H9 (cell line): ENCODE measurements at regions not wholly inside any gene's neighbourhood (a gene's known extent, or its start where the extent isn't known, plus 50 kb on each side); places are given as distances from the start of the nearest gene placed in this dataset.
A peak's percentile ranks its signal among the peaks of the same experiment; 100 is the strongest.

Source experiments
- DNase-seq: peaks from one replicate; pipeline ENCODE4 v3.0.0-alpha.2; 2017
- H2AFZ ChIP-seq: one replicate; pipeline ENCODE4 v1.6.1; 2013; ENCODE audit warnings: mild to moderate bottlenecking, low read length, control low read depth, moderate library complexity
- H2AK5ac ChIP-seq: 2 replicates; pipeline ENCODE4 v1.6.1; 2013; ENCODE audit warnings: low read length, control low read depth, mixed read lengths; ENCODE audit not compliant: insufficient read length
- H2BK120ac ChIP-seq: one replicate; pipeline ENCODE4 v1.6.1; 2013; ENCODE audit warnings: low read depth, mild to moderate bottlenecking, low read length, control low read depth, inconsistent platforms; ENCODE audit not compliant: poor library complexity, severe bottlenecking
- H2BK12ac ChIP-seq: 2 replicates; pipeline ENCODE4 v1.6.1; 2013; ENCODE audit warnings: low read length, control low read depth, mixed read lengths, low read depth; ENCODE audit not compliant: insufficient read length
- H2BK15ac ChIP-seq: 2 replicates; pipeline ENCODE4 v1.6.1; 2013; ENCODE audit warnings: low read depth, low read length, control low read depth
- H2BK20ac ChIP-seq: one replicate; pipeline ENCODE4 v1.6.1; 2013; ENCODE audit warnings: low read depth, mild to moderate bottlenecking, low read length, control low read depth, inconsistent platforms; ENCODE audit not compliant: poor library complexity, severe bottlenecking
- H2BK5ac ChIP-seq: 2 replicates; pipeline ENCODE4 v1.6.1; 2013; ENCODE audit warnings: low read length, control low read depth, mixed read lengths; ENCODE audit not compliant: insufficient read length
- H3K14ac ChIP-seq: 2 replicates; pipeline ENCODE4 v1.6.1; 2013; ENCODE audit warnings: low read length, control low read depth; ENCODE audit not compliant: insufficient read depth
- H3K18ac ChIP-seq: 2 replicates; pipeline ENCODE4 v1.6.1; 2013; ENCODE audit warnings: low read depth, mild to moderate bottlenecking, mixed read lengths, low read length, control low read depth; ENCODE audit not compliant: insufficient read length
- H3K23ac ChIP-seq: 2 replicates; pipeline ENCODE4 v1.6.1; 2013; ENCODE audit warnings: low read length, control low read depth, mixed read lengths, low read depth; ENCODE audit not compliant: insufficient read length
- H3K23me2 ChIP-seq: 2 replicates; pipeline ENCODE4 v1.6.1; 2013; ENCODE audit warnings: low read depth, mild to moderate bottlenecking, mixed read lengths, low read length, control low read depth; ENCODE audit not compliant: insufficient read length, poor library complexity, severe bottlenecking
- H3K27ac ChIP-seq: 2 replicates; pipeline ENCODE4 v1.5.1; 2013; ENCODE audit warnings: low read length, control low read depth, mixed read lengths, low read depth; ENCODE audit not compliant: insufficient read length
- H3K27me3 ChIP-seq: 2 replicates; pipeline ENCODE4 v1.6.1; 2013; ENCODE audit warnings: low read length, control low read depth, inconsistent platforms; ENCODE audit not compliant: insufficient read depth
- H3K4ac ChIP-seq: 2 replicates; pipeline ENCODE4 v1.6.1; 2013; ENCODE audit warnings: low read depth, mild to moderate bottlenecking, control low read depth, inconsistent platforms, low read length, moderate library complexity
- H3K4me1 ChIP-seq: 2 replicates; pipeline ENCODE4 v1.6.1; 2013; ENCODE audit warnings: low read length, control low read depth, inconsistent platforms; ENCODE audit not compliant: insufficient read depth
- H3K4me2 ChIP-seq: 2 replicates; pipeline ENCODE4 v1.6.1; 2013; ENCODE audit warnings: low read length, control low read depth, mixed read lengths; ENCODE audit not compliant: insufficient read length, insufficient read depth
- H3K56ac ChIP-seq: 2 replicates; pipeline ENCODE4 v1.6.1; 2013; ENCODE audit warnings: low read depth, mild to moderate bottlenecking, mixed read lengths, low read length, control low read depth; ENCODE audit not compliant: insufficient read length
- H3K79me1 ChIP-seq: 2 replicates; pipeline ENCODE4 v1.6.1; 2013; ENCODE audit warnings: low read depth, mild to moderate bottlenecking, moderate library complexity, low read length, control low read depth, inconsistent platforms; ENCODE audit not compliant: insufficient read depth, poor library complexity, severe bottlenecking
- H3K79me2 ChIP-seq: 2 replicates; pipeline ENCODE4 v1.6.1; 2013; ENCODE audit warnings: low read length, control low read depth, inconsistent platforms; ENCODE audit not compliant: insufficient read depth
- H3K9ac ChIP-seq: 2 replicates; pipeline ENCODE4 v1.6.1; 2013; ENCODE audit warnings: low read length, control low read depth, mixed read lengths; ENCODE audit not compliant: insufficient read length; ENCODE audit errors: extremely low read depth
- H3K9me3 ChIP-seq: one replicate; pipeline ENCODE4 v1.6.1; 2013; ENCODE audit warnings: low read depth, low read length, inconsistent platforms; ENCODE audit not compliant: control insufficient read depth
- H3T11ph ChIP-seq: one replicate; pipeline ENCODE4 v1.6.1; 2013; ENCODE audit warnings: mild to moderate bottlenecking, low read length, control low read depth, inconsistent platforms
- H4K20me1 ChIP-seq: one replicate; pipeline ENCODE4 v1.6.1; 2013; ENCODE audit not compliant: control insufficient read depth, insufficient read length, insufficient read depth
- H4K5ac ChIP-seq: 2 replicates; pipeline ENCODE4 v1.6.1; 2013; ENCODE audit warnings: low read depth, mild to moderate bottlenecking, mixed read lengths, low read length, control low read depth; ENCODE audit not compliant: insufficient read length
- H4K8ac ChIP-seq: replicated peaks from 2 replicates; pipeline ENCODE4 v1.6.1; 2013; ENCODE audit warnings: low read length, control low read depth, mixed read lengths, low read depth; ENCODE audit not compliant: insufficient read length
- H4K91ac ChIP-seq: 2 replicates; pipeline ENCODE4 v1.6.1; 2013; ENCODE audit warnings: low read depth, mild to moderate bottlenecking, moderate library complexity, mixed read lengths, low read length, control low read depth; ENCODE audit not compliant: insufficient read length
- H3K27ac Mint-ChIP-seq, 3 experiments: 2 replicates in 2 of 3; 3 replicates in 1 of 3; pipeline ENCODE4 v1.8.0; 2020 to 2021; ENCODE audit warnings: mixed read lengths in 3 of 3, mild to moderate bottlenecking in 1 of 3, moderate library complexity in 1 of 3
- H3K27me3 Mint-ChIP-seq: 2 replicates; pipeline ENCODE4 v1.8.0; 2021; ENCODE audit warnings: low read depth, mild to moderate bottlenecking, moderate library complexity, mixed read lengths
- H3K36me3 Mint-ChIP-seq, 3 experiments: 2 replicates in 2 of 3; 3 replicates in 1 of 3; pipeline ENCODE4 v1.8.0; 2020 to 2021; ENCODE audit warnings: low read depth in 3 of 3, mixed read lengths in 3 of 3; ENCODE audit not compliant: insufficient read depth in 1 of 3
- H3K4me1 Mint-ChIP-seq, 2 experiments: 2 replicates each; pipeline ENCODE4 v1.8.0; 2020; ENCODE audit warnings: mixed read lengths in 2 of 2
- H3K4me3 Mint-ChIP-seq, 2 experiments: 2 replicates in 1 of 2; 3 replicates in 1 of 2; pipeline ENCODE4 v1.8.0; 2020 to 2021; ENCODE audit warnings: mild to moderate bottlenecking in 2 of 2, mixed read lengths in 2 of 2, moderate library complexity in 1 of 2
- H3K9me3 Mint-ChIP-seq, 2 experiments: 2 replicates in 1 of 2; 3 replicates in 1 of 2; pipeline ENCODE4 v1.8.0; 2020; ENCODE audit warnings: mild to moderate bottlenecking in 2 of 2, mixed read lengths in 2 of 2, moderate library complexity in 1 of 2
- CTCF ChIP-seq: fragments of 200-600 bp; sonication (generic); conservative IDR thresholded peaks from 3 replicates; pipeline ENCODE4 v1.8.0; 2021; ENCODE audit warnings: antibody characterized with exemption, mild to moderate bottlenecking
- WGBS: extraction: QIAGEN DNeasy Blood & Tissue Kit; methylation state at CpG from one replicate; pipeline ENCODE4 v1.1.7; 2013; ENCODE audit warnings: missing lambda C conversion rate, low lambda C conversion rate, mixed read lengths; ENCODE audit not compliant: insufficient read length; ENCODE audit errors: extremely low coverage; 5-methylcytosine and 5-hydroxymethylcytosine counted together

- Histone ChIP-seq H2BK5ac (no peak overlapping the region), H3K56ac (no peak overlapping the region), H4K20me1 (no peaks in the 10 kb centered on the region), H3K27me3 (no peaks in the 10 kb centered on the region), H4K8ac (no peak overlapping the region), H3K4ac (no peak overlapping the region), H3K23ac (no peak overlapping the region), H3K9me3 (no peaks in the 10 kb centered on the region), H3K79me2 (no peaks in the 10 kb centered on the region), H2BK12ac (no peak overlapping the region), H2AK5ac (no peak overlapping the region), H4K91ac (no peak overlapping the region), H2BK20ac (no peak overlapping the region), H3K4me2 (no peak overlapping the region), H2BK15ac (no peak overlapping the region), H3K79me1 (no peaks in the 10 kb centered on the region), H3K27ac (no peak overlapping the region), H2BK120ac (no peak overlapping the region), H3K4me1 (peaks cover 6% of the 10 kb centered on the region), H4K5ac (no peak overlapping the region), H3K18ac (no peak overlapping the region), H3K9ac (no peak overlapping the region), H3K23me2 (no peaks in the 10 kb centered on the region), H2AFZ (no peak overlapping the region), H3T11ph (no peak overlapping the region), H3K14ac (no peak overlapping the region)
- no peak for DNase-seq
- TF ChIP-seq CTCF: no peak
- Mint-ChIP-seq H3K36me3 (no peaks in the 10 kb centered on the region), H3K27me3 (no peaks in the 10 kb centered on the region), H3K4me1 (peaks cover 17 to 18% of the 10 kb centered on the region in 2 experiments), H3K4me3 (no peak overlapping the region), H3K9me3 (no peaks in the 10 kb centered on the region), H3K27ac (peak overlapping the region in 1 of 3 experiments; percentile 69; a peak in 2 of 7 replicates)
- WGBS: no CpG with 5 or more reads among the region's 4 CpGs
Measured at GRCh38 chr5:128877476-128877875, 87.8 kb upstream of the SLC27A6 start.
